ENCODE measurements at regions not wholly inside any gene's neighbourhood (a gene's known extent, or its start where the extent isn't known, plus 50 kb on each side); places are given as distances from the start of the nearest gene placed in this dataset.
"Not testable (repeated sequence)": the region's sequence is repeated elsewhere in the genome, so short reads cannot be mapped to it uniquely, and the experiment has no call there.

GRCh38 chr5:166906991-166907713 is 1384.3 kb upstream of the WWC1 start:
- no peak for DNase-seq (ENCODE audit: low read depth)
- no peak overlapping the region for H3K4me3 ChIP-seq (ENCODE audit: low read depth, low read length)
- TF ChIP-seq CTCF (IDR thresholded peaks at IDR 0.05; ENCODE audit: control insufficient read depth, extremely low read depth, insufficient read depth) = no peak

- no peak overlapping the region for H3K4me3 ChIP-seq (ENCODE audit: low read depth, low read length)
- no peak for DNase-seq (ENCODE audit: low read depth)
- TF ChIP-seq CTCF (IDR thresholded peaks at IDR 0.05; ENCODE audit: control insufficient read depth, extremely low read depth, insufficient read depth) = no peak
These were observed 1382.4 kb upstream of the WWC1 start for GRCh38 chr5:166909040-166909439.

- H3K4me3 ChIP-seq (ENCODE audit: low read depth, low read length) = no peak overlapping the region
- no peak for DNase-seq (ENCODE audit: low read depth)
- TF ChIP-seq CTCF (IDR thresholded peaks at IDR 0.05; ENCODE audit: control insufficient read depth, extremely low read depth, insufficient read depth) = no peak
These were observed 1381.5 kb upstream of the WWC1 start for GRCh38 chr5:166909926-166910325.

- TF ChIP-seq CTCF (IDR thresholded peaks at IDR 0.05; ENCODE audit: control insufficient read depth, extremely low read depth, insufficient read depth) = no peak
- no peak overlapping the region for H3K4me3 ChIP-seq (ENCODE audit: low read depth, low read length)
- no peak for DNase-seq (ENCODE audit: low read depth)
These were observed 1380.5 kb upstream of the WWC1 start for GRCh38 chr5:166910995-166911394.

GRCh38 chr5:166916021-166916420 is 1375.4 kb upstream of the WWC1 start:
- TF ChIP-seq CTCF (IDR thresholded peaks at IDR 0.05; ENCODE audit: control insufficient read depth, extremely low read depth, insufficient read depth) = no peak
- H3K4me3 ChIP-seq (ENCODE audit: low read depth, low read length) = no peak overlapping the region
- no peak for DNase-seq (ENCODE audit: low read depth)

GRCh38 chr5:166926138-166926537 is 1365.3 kb upstream of the WWC1 start:
- TF ChIP-seq CTCF (IDR thresholded peaks at IDR 0.05; ENCODE audit: control insufficient read depth, extremely low read depth, insufficient read depth) = no peak
- no peak for DNase-seq (ENCODE audit: low read depth)
- H3K4me3 ChIP-seq (ENCODE audit: low read depth, low read length) = no peak overlapping the region

GRCh38 chr5:166926806-166927475 is 1364.5 kb upstream of the WWC1 start:
- not testable (repeated sequence) for H3K4me3 ChIP-seq (ENCODE audit: low read depth, low read length); DNase-seq (ENCODE audit: low read depth)

All from LNCaP clone FGC (cell line).